Esophagus muscularis mucosa (tissue), 2 donors: ENCODE measurements at regions not wholly inside any gene's neighbourhood (a gene's known extent, or its start where the extent isn't known, plus 50 kb on each side); places are given as distances from the start of the nearest gene placed in this dataset.

Source experiments
- EP300 ChIP-seq: sonication (generic); formaldehyde crosslinking; IDR thresholded peaks from one replicate; pipeline ENCODE4 v1.6.1; 2017; ENCODE audit warnings: antibody characterized with exemption
- POLR2A ChIP-seq: fragments of 450-650 bp; IDR thresholded peaks from one replicate; pipeline ENCODE4 v1.6.1; 2017; ENCODE audit warnings: antibody characterized with exemption, moderate library complexity, mild to moderate bottlenecking, low read depth

GRCh38 chr6:137750297-137750696 is 116.8 kb upstream of the TNFAIP3 start:
- no peak for TF ChIP-seq POLR2A
- no peak for TF ChIP-seq EP300
